AG04449 (cell line): ENCODE measurements at regions not wholly inside any gene's neighbourhood (a gene's known extent, or its start where the extent isn't known, plus 50 kb on each side); places are given as distances from the start of the nearest gene placed in this dataset.

ENCODE experiments used
- CTCF ChIA-PET: fragments of 350-600 bp; formaldehyde crosslinking; extraction: SDS; loops from one replicate; lab custom pipeline; 2021; ENCODE audit warnings: antibody characterized with exemption; lab: Yijun Ruan, JAX
- POLR2A ChIA-PET: fragments of 400-600, 350-600 bp; formaldehyde crosslinking; extraction: SDS; loops from one replicate; lab custom pipeline; 2020; ENCODE audit warnings: antibody characterized with exemption, inconsistent platforms; lab: Yijun Ruan, JAX
- DNase-seq: peaks from one replicate; pipeline ENCODE4 v3.0.0-alpha.2; 2010; ENCODE audit warnings: low read depth, low spot score
- H3K4me3 ChIP-seq: 2 replicates; pipeline ENCODE4 v1.5.1; 2011; ENCODE audit warnings: low read depth, mild to moderate bottlenecking, control low read depth, low read length
- TF ChIP-seq, protein P1 (sequence below): IDR thresholded peaks from one replicate; pipeline ENCODE4 v1.5.1; 2011; ENCODE audit warnings: mild to moderate bottlenecking, moderate library complexity, low read length, control low read depth, inconsistent platforms; ENCODE audit not compliant: insufficient read depth; ENCODE audit errors: missing control alignments

- H3K4me3 ChIP-seq: no peak overlapping the region
- CTCF ChIA-PET: no interaction called here
- DNase-seq: no peak
- TF ChIP-seq, protein P1, sequence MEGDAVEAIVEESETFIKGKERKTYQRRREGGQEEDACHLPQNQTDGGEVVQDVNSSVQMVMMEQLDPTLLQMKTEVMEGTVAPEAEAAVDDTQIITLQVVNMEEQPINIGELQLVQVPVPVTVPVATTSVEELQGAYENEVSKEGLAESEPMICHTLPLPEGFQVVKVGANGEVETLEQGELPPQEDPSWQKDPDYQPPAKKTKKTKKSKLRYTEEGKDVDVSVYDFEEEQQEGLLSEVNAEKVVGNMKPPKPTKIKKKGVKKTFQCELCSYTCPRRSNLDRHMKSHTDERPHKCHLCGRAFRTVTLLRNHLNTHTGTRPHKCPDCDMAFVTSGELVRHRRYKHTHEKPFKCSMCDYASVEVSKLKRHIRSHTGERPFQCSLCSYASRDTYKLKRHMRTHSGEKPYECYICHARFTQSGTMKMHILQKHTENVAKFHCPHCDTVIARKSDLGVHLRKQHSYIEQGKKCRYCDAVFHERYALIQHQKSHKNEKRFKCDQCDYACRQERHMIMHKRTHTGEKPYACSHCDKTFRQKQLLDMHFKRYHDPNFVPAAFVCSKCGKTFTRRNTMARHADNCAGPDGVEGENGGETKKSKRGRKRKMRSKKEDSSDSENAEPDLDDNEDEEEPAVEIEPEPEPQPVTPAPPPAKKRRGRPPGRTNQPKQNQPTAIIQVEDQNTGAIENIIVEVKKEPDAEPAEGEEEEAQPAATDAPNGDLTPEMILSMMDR: no peak
- POLR2A ChIA-PET: no interaction called here
Observed at GRCh38 chr5:11955331-11955730, 51.1 kb upstream of the CTNND2 start.
